ENCODE measurements at regions not wholly inside any gene's neighbourhood (a gene's known extent, or its start where the extent isn't known, plus 50 kb on each side); places are given as distances from the start of the nearest gene placed in this dataset.

- intact Hi-C loops (cut with DNase I), result no loop called here
- Histone ChIP-seq H3K27ac (no peak overlapping the region), H3K9me3 (no peaks in the 10 kb centered on the region), H3K4me3 (no peak overlapping the region), H3K36me3 (no peaks in the 10 kb centered on the region), H3K27me3 (no peaks in the 10 kb centered on the region), H3K4me1 (peaks cover 0 to 17% of the 10 kb centered on the region in 2 donors)
- ATAC-seq (no peak), DNase-seq (no peak)
- TF ChIP-seq CTCF (IDR thresholded peaks at IDR 0.05), result no peak
Measured at GRCh38 chr1:225713281-225713680, 60.4 kb upstream of the ENAH start.

DNA sequence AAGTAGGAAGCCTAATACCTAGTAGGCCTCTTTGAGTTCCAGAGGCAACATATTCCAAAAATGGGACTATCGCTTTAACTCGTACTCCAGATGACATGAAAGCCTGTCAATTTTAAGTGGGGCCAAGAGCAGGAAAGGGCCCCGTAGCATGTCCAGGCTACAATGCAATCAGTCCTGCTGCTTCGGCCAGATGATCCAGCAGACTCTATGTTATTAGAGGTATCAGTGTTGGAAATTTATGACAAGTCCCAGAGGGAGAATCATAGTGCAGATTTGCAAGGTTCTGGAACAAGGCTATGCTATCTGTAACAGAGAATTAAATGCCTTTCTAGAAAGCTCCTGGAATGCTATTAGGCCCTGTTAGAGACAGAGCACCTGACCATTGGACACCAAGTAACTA is 56.7 kb upstream of the SRP9 start:
- no peaks in the 10 kb centered on the region for H3K36me3 ChIP-seq
- H3K4me1 ChIP-seq, result no peaks in the 10 kb centered on the region
- no peak overlapping the region for H3K4me3 ChIP-seq
- intact Hi-C loops (cut with DNase I), result no loop called here
- H3K9me3 ChIP-seq, result no peaks in the 10 kb centered on the region
- TF ChIP-seq CTCF (IDR thresholded peaks at IDR 0.05), result no peak
- no peaks in the 10 kb centered on the region for H3K27me3 ChIP-seq
- ATAC-seq (no peak), DNase-seq (no peak)
- no peak overlapping the region for H3K27ac ChIP-seq

GRCh38 chr1:225724251-225724650 is 53.4 kb upstream of the SRP9 start:
- TF ChIP-seq CTCF (IDR thresholded peaks at IDR 0.05), result no peak
- DNase-seq, result no peak
- ATAC-seq, result no peak
- Histone ChIP-seq H3K4me1 (no peaks in the 10 kb centered on the region), H3K4me3 (no peak overlapping the region), H3K27me3 (no peaks in the 10 kb centered on the region), H3K27ac (no peak overlapping the region), H3K36me3 (no peaks in the 10 kb centered on the region), H3K9me3 (no peaks in the 10 kb centered on the region)
- intact Hi-C loops (cut with DNase I), result no loop called here

Data from left lung (tissue), 4 donors.